22Rv1 (cell line): ENCODE measurements at regions not wholly inside any gene's neighbourhood (a gene's known extent, or its start where the extent isn't known, plus 50 kb on each side); places are given as distances from the start of the nearest gene placed in this dataset.

Experiments
- CTCF ChIP-seq: fragments of 450-650 bp; IDR thresholded peaks from 2 replicates; pipeline ENCODE4 v1.5.1; 2017; ENCODE audit warnings: mild to moderate bottlenecking
- ZFX ChIP-seq: fragments of 450-650 bp; IDR thresholded peaks from 2 replicates; pipeline ENCODE4 v1.6.1; 2017; ENCODE audit warnings: antibody characterized with exemption, borderline replicate concordance

GRCh38 chrX:134174859-134175258, 62.1 kb upstream of the CCDC160 start:
- TF ChIP-seq CTCF (no peak), ZFX (no peak)
